CD4-positive, alpha-beta T cell treated with Interleukin-12 subunit alpha and Interleukin-12 subunit beta, for 1 hour (primary cell): ENCODE measurements at regions not wholly inside any gene's neighbourhood (a gene's known extent, or its start where the extent isn't known, plus 50 kb on each side); places are given as distances from the start of the nearest gene placed in this dataset.

Experiments
- DNase-seq: peaks from one replicate; pipeline ENCODE4 v3.0.0-alpha.2; 2020

GRCh38 chr14:35222872-35223466 is 69.2 kb upstream of the PSMA6 start:
- peak; percentile 29 for DNase-seq

GRCh38 chr14:35223927-35224326 is 68.3 kb upstream of the PSMA6 start:
- DNase-seq: no peak

DNA sequence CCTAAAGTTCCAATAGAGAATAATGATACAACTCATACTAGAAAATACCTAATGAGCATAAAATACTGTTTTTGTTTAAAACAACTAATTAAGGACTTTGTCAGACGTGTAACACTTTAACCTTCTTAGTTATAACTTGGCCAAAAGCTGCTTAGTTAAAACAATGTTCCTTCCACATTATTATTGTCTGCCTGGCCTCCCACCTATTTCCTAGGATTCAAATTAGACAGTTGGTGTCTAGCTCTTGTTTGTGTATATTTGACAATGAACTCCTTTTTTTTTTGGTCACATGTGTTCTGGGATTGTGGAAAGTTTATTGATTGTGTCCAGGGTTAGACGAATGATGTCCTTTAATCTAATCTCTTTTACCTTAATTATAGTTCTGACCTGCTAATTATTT is 67.6 kb upstream of the PSMA6 start:
- no peak for DNase-seq

DNA sequence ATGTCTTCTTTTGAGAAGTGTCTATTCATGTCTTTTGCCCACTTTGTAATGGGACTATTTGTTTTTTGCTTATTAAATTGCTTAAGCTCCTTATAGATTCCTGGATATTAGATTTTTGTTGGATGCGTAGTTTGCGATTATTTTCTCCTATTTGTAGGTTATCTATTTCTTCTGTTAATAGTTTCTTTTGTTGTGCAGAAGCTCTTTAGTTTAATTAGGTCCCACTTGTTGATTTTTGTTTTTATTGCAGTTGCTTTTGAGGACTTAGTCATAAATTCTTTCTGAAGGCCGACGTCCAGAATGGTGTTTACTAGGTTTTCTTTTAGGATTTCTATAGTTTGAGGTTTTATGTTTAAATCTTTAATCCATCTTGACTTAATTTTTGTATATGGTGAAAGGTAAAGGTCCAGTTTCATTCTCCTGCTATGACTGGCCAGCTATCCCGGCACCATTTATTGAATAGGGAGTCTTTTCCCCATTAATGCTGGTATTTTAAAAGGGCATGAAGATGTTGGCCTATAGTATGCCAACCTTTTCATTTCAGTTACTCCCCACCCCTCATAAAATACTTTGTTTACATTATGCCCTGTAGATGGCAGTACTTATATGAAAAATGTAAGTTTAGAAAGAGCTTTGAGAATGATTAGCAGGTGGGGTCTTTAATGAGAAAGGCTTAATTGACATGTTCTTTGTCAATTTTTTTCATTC is 62.9 kb upstream of the PSMA6 start:
- peak; percentile 40 for DNase-seq

DNA sequence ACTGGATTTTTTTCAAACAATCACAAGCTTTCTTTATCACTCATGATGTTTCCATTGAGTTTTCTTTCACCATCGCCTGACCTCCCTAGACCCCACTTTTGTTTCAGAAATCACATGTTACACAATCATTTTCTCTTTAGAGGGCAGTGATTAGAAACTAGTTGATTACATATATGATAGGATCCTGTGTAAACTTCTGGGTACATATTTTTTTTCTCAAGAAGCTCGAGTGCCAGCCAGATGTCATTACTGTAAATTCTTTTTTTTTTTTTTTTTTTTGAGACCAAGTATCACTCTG is 62.4 kb upstream of the PSMA6 start:
- DNase-seq: no peak

- no peak for DNase-seq
Measured at GRCh38 chr14:35231207-35231760, 60.9 kb upstream of the PSMA6 start.

- no peak for DNase-seq
Measured at GRCh38 chr14:35234012-35234805, 58.0 kb upstream of the PSMA6 start.

DNA sequence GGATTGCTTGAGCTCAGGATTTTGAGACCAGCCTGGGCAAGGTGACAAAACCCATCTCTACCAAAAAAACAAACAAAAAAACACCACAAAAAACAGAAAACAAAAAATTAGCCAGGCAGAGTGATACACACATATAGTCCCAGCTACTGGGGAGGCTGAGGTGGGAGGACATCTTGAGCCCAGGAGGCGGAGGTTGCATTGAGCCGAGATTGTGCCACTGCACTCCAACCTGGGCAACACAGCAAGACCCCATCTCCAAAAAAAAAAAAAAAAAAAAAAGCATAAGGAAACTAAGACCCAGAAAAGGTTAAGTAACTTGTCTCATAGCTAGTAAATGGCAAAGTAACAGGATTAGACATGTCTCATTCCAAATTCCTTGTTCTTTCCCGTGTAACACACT is 56.3 kb upstream of the PSMA6 start:
- no peak for DNase-seq

DNA sequence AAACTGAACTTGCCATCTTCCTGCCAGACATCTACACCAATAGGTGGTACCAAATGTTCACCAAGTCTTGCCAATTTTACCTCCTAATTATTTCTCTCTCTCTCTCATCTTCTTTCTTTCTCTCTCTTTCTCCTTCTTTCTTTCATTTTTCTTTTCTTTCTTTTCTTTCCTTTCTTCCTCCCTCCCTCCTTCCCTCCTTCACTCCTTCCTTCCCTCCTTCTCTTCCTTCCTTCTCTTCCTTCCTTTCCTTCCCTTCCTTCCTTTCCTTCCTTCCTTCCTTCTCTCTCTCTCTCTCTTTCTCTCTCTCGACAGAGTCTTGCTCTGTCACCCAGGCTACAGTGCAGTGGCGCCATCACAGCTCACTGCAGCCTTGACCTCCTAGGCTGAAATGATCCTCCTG is 55.4 kb upstream of the PSMA6 start:
- no peak for DNase-seq

DNA sequence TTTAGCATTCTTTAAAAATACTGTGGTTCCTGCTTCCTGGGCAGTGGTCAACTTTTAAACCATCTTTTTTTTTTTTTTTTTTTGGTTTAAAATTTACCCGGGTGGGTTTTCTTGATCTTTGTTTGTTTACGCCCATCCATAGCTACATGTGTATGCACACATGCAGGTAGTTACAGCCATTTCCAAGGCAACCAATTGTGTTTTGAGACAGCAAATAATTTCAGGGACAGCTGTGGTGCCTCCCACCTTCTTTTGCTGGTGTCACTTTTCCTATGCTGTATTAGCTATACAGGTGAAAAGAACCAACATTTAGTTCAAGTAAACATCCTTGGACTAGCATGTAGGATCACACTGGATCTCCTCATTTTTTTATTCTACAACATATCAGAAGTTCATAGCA is 52.0 kb upstream of the PSMA6 start:
- DNase-seq: no peak
